ENCODE measurements at regions not wholly inside any gene's neighbourhood (a gene's known extent, or its start where the extent isn't known, plus 50 kb on each side); places are given as distances from the start of the nearest gene placed in this dataset.

GRCh38 chr7:35386816-35387706, 133.2 kb upstream of the TBX20 start:
- Histone ChIP-seq H3K9me3 (no peaks in the 10 kb centered on the region), H3K36me3 (no peaks in the 10 kb centered on the region), H3K4me3 (no peak overlapping the region), H3K27me3 (no peaks in the 10 kb centered on the region), H3K27ac (no peak overlapping the region), H3K4me1 (no peaks in the 10 kb centered on the region)
- no peak for TF ChIP-seq POLR2A (IDR thresholded peaks at IDR 0.05)
- no peak for TF ChIP-seq CTCF (IDR thresholded peaks at IDR 0.05)
- TF ChIP-seq POLR2AphosphoS5 (IDR thresholded peaks at IDR 0.05) = no peak
- TF ChIP-seq EP300 (IDR thresholded peaks at IDR 0.05) = no peak
- no peak for DNase-seq
- 76 to 77% methylated on average over 12 of the region's 12 CpGs for WGBS, 2 donors
- intact Hi-C loops (cut with DNase I) = no loop called here

GRCh38 chr7:35386082-35386815, 132.3 kb upstream of the TBX20 start:
- 85 to 91% methylated on average over 8 of the region's 8 CpGs for WGBS, 2 donors
- no peaks in the 10 kb centered on the region for H3K27me3 ChIP-seq
- intact Hi-C loops (cut with DNase I) = no loop called here
- no peaks in the 10 kb centered on the region for H3K36me3 ChIP-seq
- no peaks in the 10 kb centered on the region for H3K4me1 ChIP-seq
- no peak for DNase-seq
- TF ChIP-seq EP300 (IDR thresholded peaks at IDR 0.05) = no peak
- TF ChIP-seq POLR2AphosphoS5 (IDR thresholded peaks at IDR 0.05) = no peak
- TF ChIP-seq CTCF (IDR thresholded peaks at IDR 0.05) = no peak
- TF ChIP-seq POLR2A (IDR thresholded peaks at IDR 0.05) = no peak
- H3K9me3 ChIP-seq = no peaks in the 10 kb centered on the region
- H3K27ac ChIP-seq = no peak overlapping the region
- H3K4me3 ChIP-seq = no peak overlapping the region

- no peak for DNase-seq
- Histone ChIP-seq H3K4me1 (no peaks in the 10 kb centered on the region), H3K27me3 (no peaks in the 10 kb centered on the region), H3K36me3 (no peaks in the 10 kb centered on the region), H3K9me3 (no peaks in the 10 kb centered on the region), H3K4me3 (no peak overlapping the region), H3K27ac (no peak overlapping the region)
- intact Hi-C loops (cut with DNase I) = no loop called here
- TF ChIP-seq POLR2AphosphoS5 (IDR thresholded peaks at IDR 0.05) (no peak), POLR2A (IDR thresholded peaks at IDR 0.05) (no peak), EP300 (IDR thresholded peaks at IDR 0.05) (no peak), CTCF (IDR thresholded peaks at IDR 0.05) (no peak)
- 80 to 84% methylated on average over 10 of the region's 10 CpGs for WGBS, 2 donors
Measured at GRCh38 chr7:35384761-35385700, 131.1 kb upstream of the TBX20 start.

GRCh38 chr7:35380739-35381224, 126.9 kb upstream of the TBX20 start:
- no peak for DNase-seq
- intact Hi-C loops (cut with DNase I) = no loop called here
- H3K36me3 ChIP-seq = no peaks in the 10 kb centered on the region
- peak in 1 of 4 donors; percentile 8 for TF ChIP-seq POLR2AphosphoS5 (IDR thresholded peaks at IDR 0.05)
- no peak for TF ChIP-seq POLR2A (IDR thresholded peaks at IDR 0.05)
- no peak overlapping the region for H3K4me3 ChIP-seq
- no peak overlapping the region for H3K27ac ChIP-seq
- H3K4me1 ChIP-seq = peaks cover 0 to 5% (median 0%) of the 10 kb centered on the region in 4 donors
- no peaks in the 10 kb centered on the region for H3K9me3 ChIP-seq
- WGBS, 2 donors = 81 to 83% methylated on average over 6 of the region's 6 CpGs
- H3K27me3 ChIP-seq = no peaks in the 10 kb centered on the region

Measured in sigmoid colon (tissue), 6 donors.